IMR-90 (cell line): ENCODE measurements at regions not wholly inside any gene's neighbourhood (a gene's known extent, or its start where the extent isn't known, plus 50 kb on each side); places are given as distances from the start of the nearest gene placed in this dataset.

Experiments used
- ATAC-seq: fragments of 200-7000 bp; cut with Tn5 transposase; 2 replicates; pipeline ENCODE4 v1.9.1; 2020; ENCODE audit warnings: low read depth, mild to moderate bottlenecking, moderate library complexity
- BruUV-seq: library from RNA; stranded (reverse); fragments of 400-500 nt; replicated peaks from 2 replicates; lab custom pipeline; 2021; lab: Mats Ljungman, UMichigan
- CTCF ChIA-PET: fragments of 300-600 bp; formaldehyde crosslinking; extraction: SDS; loops from one replicate; lab custom pipeline; 2021; ENCODE audit warnings: antibody characterized with exemption; lab: Yijun Ruan, JAX
- POLR2A ChIA-PET: fragments of 300-600 bp; sonication (Branson Sonifier 250); formaldehyde crosslinking; loops from one replicate; lab custom pipeline; 2022; ENCODE audit warnings: antibody characterized with exemption; ENCODE audit not compliant: unreplicated experiment; lab: Charles Lee
- DNase-seq: peaks from one replicate; pipeline ENCODE4 v3.0.0; 2013
- H2AFZ ChIP-seq: replicated peaks from 2 replicates; pipeline ENCODE3; 2013; ENCODE audit warnings: low read length, mild to moderate bottlenecking; ENCODE audit not compliant: poor library complexity
- H2AK5ac ChIP-seq: 2 replicates; pipeline ENCODE4 v1.6.1; 2013; ENCODE audit warnings: low read depth, low read length, inconsistent platforms
- H2AK9ac ChIP-seq: replicated peaks from 2 replicates; pipeline ENCODE3; 2013; ENCODE audit warnings: mild to moderate bottlenecking, low read depth, low read length, moderate library complexity; ENCODE audit not compliant: poor library complexity
- H2BK120ac ChIP-seq: 2 replicates; pipeline ENCODE4 v1.6.1; 2013; ENCODE audit warnings: low read depth, low read length, inconsistent platforms
- H2BK15ac ChIP-seq: 3 replicates; pipeline ENCODE4 v1.6.1; 2013; ENCODE audit warnings: low read depth, low read length, inconsistent platforms
- H2BK20ac ChIP-seq: 2 replicates; pipeline ENCODE4 v1.6.1; 2013; ENCODE audit warnings: low read depth, mild to moderate bottlenecking, inconsistent platforms, low read length, moderate library complexity
- H2BK5ac ChIP-seq: 2 replicates; pipeline ENCODE4 v1.6.1; 2013; ENCODE audit warnings: mild to moderate bottlenecking, low read depth, low read length, inconsistent platforms; ENCODE audit not compliant: poor library complexity, severe bottlenecking
- H3K14ac ChIP-seq: replicated peaks from 2 replicates; pipeline ENCODE4 v1.6.1; 2013; ENCODE audit warnings: low read depth, low read length, inconsistent platforms
- H3K18ac ChIP-seq: 2 replicates; pipeline ENCODE4 v1.6.1; 2013; ENCODE audit warnings: low read depth, low read length, control low read depth
- H3K23ac ChIP-seq: 2 replicates; pipeline ENCODE4 v1.6.1; 2013; ENCODE audit warnings: low read depth, low read length, inconsistent platforms
- H3K27ac ChIP-seq: 2 replicates; pipeline ENCODE4 v1.5.1; 2013; ENCODE audit warnings: mild to moderate bottlenecking, control low read depth, low read length; ENCODE audit not compliant: insufficient read depth
- H3K27me3 ChIP-seq: 2 replicates; pipeline ENCODE4 v1.6.1; 2013; ENCODE audit warnings: low read length; ENCODE audit not compliant: control insufficient read depth, insufficient read depth
- H3K36me3 ChIP-seq: 2 replicates; pipeline ENCODE4 v1.6.1; 2013; ENCODE audit warnings: low read length, mixed read lengths; ENCODE audit not compliant: control insufficient read depth, insufficient read depth
- H3K4ac ChIP-seq: 2 replicates; pipeline ENCODE4 v1.6.1; 2013; ENCODE audit warnings: low read depth, low read length, inconsistent platforms
- H3K4me1 ChIP-seq: 2 replicates; pipeline ENCODE4 v1.6.1; 2013; ENCODE audit warnings: low read length, mixed read lengths; ENCODE audit not compliant: control insufficient read depth, insufficient read depth
- H3K4me2 ChIP-seq: 2 replicates; pipeline ENCODE4 v1.6.1; 2013; ENCODE audit warnings: low read depth, mild to moderate bottlenecking, control low read depth, low read length, moderate library complexity
- H3K4me3 ChIP-seq: 2 replicates; pipeline ENCODE4 v1.5.1; 2013; ENCODE audit warnings: low read depth, mild to moderate bottlenecking, control low read depth, low read length, moderate library complexity; ENCODE audit not compliant: insufficient read depth
- H3K56ac ChIP-seq: 2 replicates; pipeline ENCODE4 v1.6.1; 2013; ENCODE audit warnings: low read length, inconsistent platforms; ENCODE audit not compliant: insufficient read depth; ENCODE audit errors: extremely low read depth
- H3K79me1 ChIP-seq, 2 experiments: 2 replicates each; pipeline ENCODE4 v1.6.1; 2013; ENCODE audit warnings: low read length in 2 of 2, inconsistent platforms in 1 of 2, low read depth in 1 of 2
- H3K9ac ChIP-seq: 2 replicates; pipeline ENCODE4 v1.6.1; 2013; ENCODE audit warnings: low read depth, low read length, control low read depth
- H3K9me1 ChIP-seq: 2 replicates; pipeline ENCODE4 v1.6.1; 2013; ENCODE audit warnings: low read length, inconsistent platforms; ENCODE audit not compliant: insufficient read depth
- H3K9me3 ChIP-seq: 2 replicates; pipeline ENCODE4 v1.6.1; 2013; ENCODE audit warnings: low read length; ENCODE audit not compliant: control insufficient read depth, insufficient read depth
- H4K20me1 ChIP-seq: 2 replicates; pipeline ENCODE4 v1.6.1; 2013; ENCODE audit warnings: low read length, inconsistent platforms; ENCODE audit not compliant: insufficient read depth
- H4K5ac ChIP-seq: 2 replicates; pipeline ENCODE4 v1.6.1; 2013; ENCODE audit warnings: mild to moderate bottlenecking, low read depth, low read length, control low read depth
- H4K8ac ChIP-seq, 2 experiments: 2 replicates each; pipeline ENCODE4 v1.6.1; 2013; ENCODE audit warnings: low read depth in 2 of 2, low read length in 2 of 2, control low read depth in 1 of 2, inconsistent platforms in 1 of 2
- H4K91ac ChIP-seq: 2 replicates; pipeline ENCODE4 v1.6.1; 2013; ENCODE audit warnings: low read depth, low read length, inconsistent platforms; ENCODE audit not compliant: insufficient read depth
- BHLHE40 ChIP-seq: fragments of 150-350 bp; IDR thresholded peaks from 2 replicates; pipeline ENCODE4 v1.6.1; 2016; ENCODE audit warnings: mild to moderate bottlenecking, low read depth, low read length
- CEBPB ChIP-seq: IDR thresholded peaks from 2 replicates; pipeline ENCODE4 v1.6.1; 2012; ENCODE audit warnings: low read depth, low read length, improper control_type of control experiment
- CHD1 ChIP-seq: IDR thresholded peaks from 2 replicates; pipeline ENCODE4 v1.6.1; 2012; ENCODE audit warnings: low read depth, low read length, improper control_type of control experiment
- FOS ChIP-seq: fragments of 150-350 bp; IDR thresholded peaks from 2 replicates; pipeline ENCODE4 v1.6.1; 2016; ENCODE audit warnings: low read depth, low read length
- MAZ ChIP-seq: IDR thresholded peaks from 2 replicates; pipeline ENCODE4 v1.6.1; 2012; ENCODE audit warnings: low read depth, mild to moderate bottlenecking, low read length, improper control_type of control experiment, moderate library complexity, borderline replicate concordance
- MXI1 ChIP-seq: IDR thresholded peaks from 2 replicates; pipeline ENCODE4 v1.6.1; 2012; ENCODE audit warnings: low read depth, mild to moderate bottlenecking, low read length, moderate library complexity, borderline replicate concordance
- NFE2L2 ChIP-seq: fragments of 150-350 bp; IDR thresholded peaks from 2 replicates; pipeline ENCODE4 v1.6.1; 2016; ENCODE audit warnings: low read depth, mild to moderate bottlenecking, low read length
- RCOR1 ChIP-seq: IDR thresholded peaks from 2 replicates; pipeline ENCODE4 v1.6.1; 2012; ENCODE audit warnings: mild to moderate bottlenecking, low read length, improper control_type of control experiment; ENCODE audit not compliant: insufficient replicate concordance
- WGBS, 2 experiments: methylation state at CpG; one replicate each; pipeline versions ENCODE4 v1.1.5 to v1.1.7; 2013; ENCODE audit warnings: missing lambda C conversion rate in 2 of 2; ENCODE audit not compliant: insufficient read length in 1 of 2; ENCODE audit errors: extremely low coverage in 2 of 2; 5-methylcytosine and 5-hydroxymethylcytosine counted together
- dilution Hi-C: fragments of 300-500 bp; cut with HindIII; formaldehyde crosslinking; loops from one replicate; pipeline ENCODE4 v1.14.3; 2018; ENCODE audit warnings: low sequenced_read_pairs; ENCODE audit not compliant: unreplicated experiment
- in situ Hi-C: fragments of 300-500 bp; cut with MboI; formaldehyde crosslinking; loops from 3 replicates; pipeline ENCODE4 v1.14.3; 2019; ENCODE audit warnings: low sequenced_read_pairs, inconsistent platforms, mixed read lengths
- intact Hi-C: fragments of 100-400 bp; cut with micrococcal nuclease; formaldehyde crosslinking; loops from 2 replicates; pipeline ENCODE4 v1.10.0; 2022
- TF ChIP-seq, protein P1 (sequence below): fragments of 150-350 bp; IDR thresholded peaks from 2 replicates; pipeline ENCODE4 v1.6.1; 2016; ENCODE audit warnings: low read depth, mild to moderate bottlenecking, low read length, moderate library complexity, borderline replicate concordance
- TF ChIP-seq, protein P2 (sequence below): fragments of 150-350 bp; IDR thresholded peaks from 2 replicates; pipeline ENCODE4 v1.6.1; 2017; ENCODE audit warnings: mild to moderate bottlenecking, antibody characterized with exemption, low read length, low read depth
- TF ChIP-seq, protein P3 (sequence below): conservative IDR thresholded peaks from 2 replicates; pipeline ENCODE4 v1.5.1; 2012; ENCODE audit warnings: mild to moderate bottlenecking, low read depth, low read length, improper control_type of control experiment

DNA sequence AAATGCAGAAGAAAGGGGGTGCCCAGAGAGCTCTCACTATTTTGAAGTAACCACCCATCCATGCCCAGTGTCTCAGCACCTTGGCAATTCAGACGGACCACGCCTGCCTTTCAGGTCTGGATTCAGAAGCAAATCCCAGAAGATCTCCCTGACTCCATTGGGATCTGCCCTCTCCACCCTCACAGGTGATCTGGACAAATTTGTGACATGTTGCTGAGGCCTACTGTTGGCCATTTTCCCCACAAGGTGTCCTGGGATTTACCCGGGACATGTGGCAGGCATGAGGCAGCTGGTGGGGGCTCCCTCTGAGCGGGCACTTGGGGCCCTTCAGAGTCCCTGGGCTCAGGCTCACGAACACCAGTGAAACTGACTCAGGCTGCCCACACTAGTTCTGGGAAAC is 51.9 kb upstream of the IYD start:
- Histone ChIP-seq H3K27me3 (peaks cover 7% of the 10 kb centered on the region), H2AK9ac (no peak overlapping the region), H4K20me1 (no peaks in the 10 kb centered on the region), H2BK20ac (no peak overlapping the region), H3K4me1 (no peaks in the 10 kb centered on the region), H3K9me3 (no peaks in the 10 kb centered on the region), H2BK15ac (no peak overlapping the region), H3K27ac (no peak overlapping the region), H4K91ac (no peak overlapping the region), H3K23ac (no peak overlapping the region), H2BK5ac (no peak overlapping the region), H2AK5ac (no peak overlapping the region), H3K4me2 (no peak overlapping the region), H4K8ac (no peak overlapping the region), H3K4ac (no peak overlapping the region), H4K5ac (no peak overlapping the region), H3K14ac (no peak overlapping the region), H3K36me3 (no peaks in the 10 kb centered on the region), H2BK120ac (no peak overlapping the region), H2AFZ (no peak overlapping the region), H3K18ac (no peak overlapping the region), H3K79me1 (no peaks in the 10 kb centered on the region), H3K56ac (no peak overlapping the region), H3K9ac (no peak overlapping the region), H3K4me3 (no peak overlapping the region), H3K9me1 (no peaks in the 10 kb centered on the region)
- TF ChIP-seq RCOR1 = no peak
- TF ChIP-seq, protein P1, sequence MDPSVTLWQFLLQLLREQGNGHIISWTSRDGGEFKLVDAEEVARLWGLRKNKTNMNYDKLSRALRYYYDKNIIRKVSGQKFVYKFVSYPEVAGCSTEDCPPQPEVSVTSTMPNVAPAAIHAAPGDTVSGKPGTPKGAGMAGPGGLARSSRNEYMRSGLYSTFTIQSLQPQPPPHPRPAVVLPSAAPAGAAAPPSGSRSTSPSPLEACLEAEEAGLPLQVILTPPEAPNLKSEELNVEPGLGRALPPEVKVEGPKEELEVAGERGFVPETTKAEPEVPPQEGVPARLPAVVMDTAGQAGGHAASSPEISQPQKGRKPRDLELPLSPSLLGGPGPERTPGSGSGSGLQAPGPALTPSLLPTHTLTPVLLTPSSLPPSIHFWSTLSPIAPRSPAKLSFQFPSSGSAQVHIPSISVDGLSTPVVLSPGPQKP = no peak
- TF ChIP-seq BHLHE40 = no peak
- TF ChIP-seq NFE2L2 = no peak
- TF ChIP-seq MXI1 = no peak
- TF ChIP-seq CHD1 = no peak
- no peak for TF ChIP-seq MAZ
- no peak for TF ChIP-seq FOS
- TF ChIP-seq, protein P2, sequence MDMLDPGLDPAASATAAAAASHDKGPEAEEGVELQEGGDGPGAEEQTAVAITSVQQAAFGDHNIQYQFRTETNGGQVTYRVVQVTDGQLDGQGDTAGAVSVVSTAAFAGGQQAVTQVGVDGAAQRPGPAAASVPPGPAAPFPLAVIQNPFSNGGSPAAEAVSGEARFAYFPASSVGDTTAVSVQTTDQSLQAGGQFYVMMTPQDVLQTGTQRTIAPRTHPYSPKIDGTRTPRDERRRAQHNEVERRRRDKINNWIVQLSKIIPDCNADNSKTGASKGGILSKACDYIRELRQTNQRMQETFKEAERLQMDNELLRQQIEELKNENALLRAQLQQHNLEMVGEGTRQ = no peak
- TF ChIP-seq, protein P3, sequence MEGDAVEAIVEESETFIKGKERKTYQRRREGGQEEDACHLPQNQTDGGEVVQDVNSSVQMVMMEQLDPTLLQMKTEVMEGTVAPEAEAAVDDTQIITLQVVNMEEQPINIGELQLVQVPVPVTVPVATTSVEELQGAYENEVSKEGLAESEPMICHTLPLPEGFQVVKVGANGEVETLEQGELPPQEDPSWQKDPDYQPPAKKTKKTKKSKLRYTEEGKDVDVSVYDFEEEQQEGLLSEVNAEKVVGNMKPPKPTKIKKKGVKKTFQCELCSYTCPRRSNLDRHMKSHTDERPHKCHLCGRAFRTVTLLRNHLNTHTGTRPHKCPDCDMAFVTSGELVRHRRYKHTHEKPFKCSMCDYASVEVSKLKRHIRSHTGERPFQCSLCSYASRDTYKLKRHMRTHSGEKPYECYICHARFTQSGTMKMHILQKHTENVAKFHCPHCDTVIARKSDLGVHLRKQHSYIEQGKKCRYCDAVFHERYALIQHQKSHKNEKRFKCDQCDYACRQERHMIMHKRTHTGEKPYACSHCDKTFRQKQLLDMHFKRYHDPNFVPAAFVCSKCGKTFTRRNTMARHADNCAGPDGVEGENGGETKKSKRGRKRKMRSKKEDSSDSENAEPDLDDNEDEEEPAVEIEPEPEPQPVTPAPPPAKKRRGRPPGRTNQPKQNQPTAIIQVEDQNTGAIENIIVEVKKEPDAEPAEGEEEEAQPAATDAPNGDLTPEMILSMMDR = no peak
- no peak for TF ChIP-seq CEBPB
- ATAC-seq (no peak), DNase-seq (no peak)
- POLR2A ChIA-PET = no interaction called here
- CTCF ChIA-PET = no interaction called here
- intact Hi-C loops = no loop called here
- 73% methylated on average over 3 of the region's 5 CpGs; no CpG with 5 or more reads in 1 of the 2 experiments for WGBS, 2 experiments
- in situ Hi-C loops = no loop called here
- no TSS peak for BruUV-seq
- dilution Hi-C loops = no loop called here
